ENCODE measurements at regions not wholly inside any gene's neighbourhood (a gene's known extent, or its start where the extent isn't known, plus 50 kb on each side); places are given as distances from the start of the nearest gene placed in this dataset.

DNA sequence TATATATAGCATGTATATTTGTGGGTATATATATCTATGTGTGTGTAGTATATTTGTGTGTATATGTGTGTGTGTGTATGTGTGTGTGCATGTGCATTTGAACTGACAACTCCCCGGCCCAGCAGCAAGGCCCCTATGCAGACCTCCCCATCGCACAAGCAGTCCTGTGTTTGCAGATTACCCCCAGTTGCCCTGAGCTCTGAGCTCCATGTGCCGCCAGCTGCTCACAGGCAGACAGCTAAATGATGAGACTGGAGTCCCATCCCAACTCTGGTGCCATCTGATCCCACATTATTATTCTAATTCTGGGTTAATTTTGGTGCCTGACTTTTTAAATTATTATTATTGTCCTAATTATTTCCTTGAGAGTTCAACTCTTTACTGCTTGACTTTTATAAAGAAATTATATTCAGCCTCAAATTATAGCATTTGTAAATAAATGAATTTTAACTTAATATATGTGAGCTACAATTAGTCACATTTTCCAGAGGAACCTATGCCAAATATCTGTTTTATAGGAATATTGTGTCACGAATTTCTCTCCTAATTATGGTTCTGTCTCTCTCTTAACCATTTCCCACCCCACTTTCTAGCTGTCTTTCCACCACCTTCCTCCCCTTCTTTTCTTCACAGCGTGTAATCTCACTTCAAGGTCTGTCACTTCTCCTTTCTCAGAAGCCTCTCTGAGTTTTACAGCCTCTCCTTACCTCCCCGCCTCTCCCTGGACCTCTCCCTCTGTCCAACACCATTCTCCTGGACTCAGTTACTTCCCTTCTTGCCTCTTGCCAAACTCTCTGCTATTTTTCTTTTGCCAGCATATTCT is 90.6 kb upstream of the SYNDIG1 start:
- no peak overlapping the region for H3K4me2 ChIP-seq
- TF ChIP-seq Cebpa-rat (IDR thresholded peaks at IDR 0.05): no peak

GRCh38 chr20:24376311-24377099 is 92.9 kb upstream of the SYNDIG1 start:
- TF ChIP-seq Cebpa-rat (IDR thresholded peaks at IDR 0.05): no peak
- H3K36me3 ChIP-seq: no peaks in the 10 kb centered on the region
- no peak overlapping the region for H3K4me3 ChIP-seq
- no peaks in the 10 kb centered on the region for H3K4me1 ChIP-seq
- no peak overlapping the region for H3K4me2 ChIP-seq
- H3K27ac ChIP-seq: no peak overlapping the region
- no peak overlapping the region for H3K9ac ChIP-seq
- H4K20me1 ChIP-seq: no peaks in the 10 kb centered on the region
- no peaks in the 10 kb centered on the region for H3K9me3 ChIP-seq
- H3K27me3 ChIP-seq: no peaks in the 10 kb centered on the region

More for the DNA sequence above, 90.6 kb upstream of the SYNDIG1 start:
- H3K4me3 ChIP-seq: no peak overlapping the region
- H4K20me1 ChIP-seq: no peaks in the 10 kb centered on the region
- no peak overlapping the region for H3K27ac ChIP-seq
- H3K36me3 ChIP-seq: no peaks in the 10 kb centered on the region
- H3K4me1 ChIP-seq: no peaks in the 10 kb centered on the region
- H3K27me3 ChIP-seq: no peaks in the 10 kb centered on the region
- no peaks in the 10 kb centered on the region for H3K9me3 ChIP-seq
- no peak overlapping the region for H3K9ac ChIP-seq

DNA sequence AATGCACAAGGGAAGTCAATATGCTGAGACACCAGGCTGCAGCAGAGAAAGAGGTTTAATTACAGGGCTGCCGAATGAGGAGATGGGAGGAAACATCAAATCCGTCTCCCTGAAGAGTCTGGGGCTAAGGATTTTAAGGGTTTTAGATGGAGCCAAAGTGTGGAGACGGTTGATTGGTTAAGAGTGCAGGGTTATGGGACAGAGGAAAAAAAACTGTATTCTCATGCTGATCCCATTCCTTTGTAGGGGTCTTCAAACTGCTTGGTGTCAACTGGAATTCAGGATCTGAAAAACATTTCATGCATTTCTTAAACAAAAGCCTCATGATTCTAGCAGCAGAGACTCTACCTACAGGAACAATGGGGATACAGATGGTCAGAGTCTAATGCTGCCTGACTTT is 96.1 kb upstream of the SYNDIG1 start:
- H3K4me1 ChIP-seq: no peaks in the 10 kb centered on the region
- H3K4me2 ChIP-seq: no peak overlapping the region
- no peaks in the 10 kb centered on the region for H3K27me3 ChIP-seq
- H3K36me3 ChIP-seq: no peaks in the 10 kb centered on the region
- no peak overlapping the region for H3K27ac ChIP-seq
- H3K9ac ChIP-seq: no peak overlapping the region
- no peak overlapping the region for H3K4me3 ChIP-seq
- TF ChIP-seq Cebpa-rat (IDR thresholded peaks at IDR 0.05): no peak
- no peaks in the 10 kb centered on the region for H4K20me1 ChIP-seq
- no peaks in the 10 kb centered on the region for H3K9me3 ChIP-seq

DNA sequence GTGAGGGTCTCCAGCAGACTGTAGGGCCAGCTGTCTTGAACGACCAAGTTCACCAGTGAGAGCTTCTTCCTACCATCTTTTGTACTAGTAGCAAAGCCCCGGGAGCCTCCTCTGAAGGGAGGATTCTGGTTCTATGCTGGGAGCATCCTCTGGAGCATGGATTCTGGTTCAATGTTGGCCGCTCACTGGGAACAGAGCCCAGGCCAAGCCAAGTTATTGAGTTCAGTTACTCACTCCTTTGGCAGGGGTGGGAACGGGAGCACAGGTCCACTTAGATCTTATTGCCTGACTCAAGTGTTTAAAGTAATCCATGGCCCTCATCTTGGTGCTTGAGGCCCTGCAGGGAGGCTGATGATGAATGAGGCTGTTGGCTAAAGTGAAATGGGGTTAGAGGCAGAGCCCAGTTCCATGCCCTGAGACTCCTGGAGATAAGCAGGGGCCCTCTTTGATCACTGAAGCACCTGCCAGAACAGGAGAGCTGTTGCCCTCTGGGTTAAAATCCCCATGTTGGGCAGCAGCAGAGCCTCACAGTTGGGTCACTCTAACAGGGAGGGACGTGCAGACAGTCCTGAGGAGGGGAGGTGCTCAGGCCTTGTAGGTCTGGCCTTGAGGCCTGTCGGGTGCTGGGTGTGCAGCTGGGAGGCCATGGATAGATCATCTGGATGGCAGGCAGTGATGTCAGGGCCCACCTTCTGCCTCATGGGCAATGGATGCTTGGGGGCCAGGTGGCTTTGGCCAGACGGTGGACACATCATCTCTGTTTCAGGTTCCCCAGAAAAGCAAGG is 98.3 kb upstream of the SYNDIG1 start:
- Histone ChIP-seq H3K27ac (no peak overlapping the region), H3K4me1 (no peaks in the 10 kb centered on the region), H4K20me1 (no peaks in the 10 kb centered on the region), H3K4me2 (no peak overlapping the region), H3K4me3 (no peak overlapping the region), H3K9me3 (no peaks in the 10 kb centered on the region), H3K9ac (no peak overlapping the region), H3K36me3 (no peaks in the 10 kb centered on the region), H3K27me3 (no peaks in the 10 kb centered on the region)
- no peak for TF ChIP-seq Cebpa-rat (IDR thresholded peaks at IDR 0.05)

- no peaks in the 10 kb centered on the region for H4K20me1 ChIP-seq
- H3K9me3 ChIP-seq: no peaks in the 10 kb centered on the region
- no peak overlapping the region for H3K4me3 ChIP-seq
- no peak overlapping the region for H3K9ac ChIP-seq
- no peak for TF ChIP-seq Cebpa-rat (IDR thresholded peaks at IDR 0.05)
- no peak overlapping the region for H3K27ac ChIP-seq
- no peaks in the 10 kb centered on the region for H3K4me1 ChIP-seq
- no peaks in the 10 kb centered on the region for H3K27me3 ChIP-seq
- no peaks in the 10 kb centered on the region for H3K36me3 ChIP-seq
- no peak overlapping the region for H3K4me2 ChIP-seq
These were observed 99.2 kb upstream of the SYNDIG1 start for GRCh38 chr20:24370249-24370648.

GRCh38 chr20:24368253-24368652 is 101.2 kb upstream of the SYNDIG1 start:
- Histone ChIP-seq H3K27ac (no peak overlapping the region), H3K4me2 (no peak overlapping the region)

GRCh38 chr20:24366336-24367004 is 103.0 kb upstream of the SYNDIG1 start:
- Histone ChIP-seq H3K4me3 (no peak overlapping the region), H3K36me3 (no peaks in the 10 kb centered on the region), H3K9ac (no peak overlapping the region), H4K20me1 (no peaks in the 10 kb centered on the region), H3K27me3 (no peaks in the 10 kb centered on the region), H3K9me3 (peaks cover 17% of the 10 kb centered on the region), H3K4me1 (no peaks in the 10 kb centered on the region), H3K4me2 (no peak overlapping the region), H3K27ac (no peak overlapping the region)
- no peak for TF ChIP-seq Cebpa-rat (IDR thresholded peaks at IDR 0.05)

More at GRCh38 chr20:24368253-24368652, 101.2 kb upstream of the SYNDIG1 start:
- Histone ChIP-seq H3K9me3 (no peaks in the 10 kb centered on the region), H3K4me3 (no peak overlapping the region), H3K27me3 (no peaks in the 10 kb centered on the region), H4K20me1 (no peaks in the 10 kb centered on the region), H3K9ac (no peak overlapping the region), H3K4me1 (no peaks in the 10 kb centered on the region), H3K36me3 (no peaks in the 10 kb centered on the region)
- TF ChIP-seq Cebpa-rat (IDR thresholded peaks at IDR 0.05): no peak

GRCh38 chr20:24365670-24366069 is 103.8 kb upstream of the SYNDIG1 start:
- no peaks in the 10 kb centered on the region for H4K20me1 ChIP-seq
- H3K4me2 ChIP-seq: no peak overlapping the region
- no peak overlapping the region for H3K27ac ChIP-seq
- H3K4me1 ChIP-seq: no peaks in the 10 kb centered on the region
- no peaks in the 10 kb centered on the region for H3K36me3 ChIP-seq
- H3K9ac ChIP-seq: no peak overlapping the region
- H3K4me3 ChIP-seq: no peak overlapping the region
- H3K27me3 ChIP-seq: no peaks in the 10 kb centered on the region
- H3K9me3 ChIP-seq: peaks cover 25% of the 10 kb centered on the region
- TF ChIP-seq Cebpa-rat (IDR thresholded peaks at IDR 0.05): no peak

- H3K4me3 ChIP-seq: no peak overlapping the region
- H3K9me3 ChIP-seq: peaks cover 26% of the 10 kb centered on the region
- TF ChIP-seq Cebpa-rat (IDR thresholded peaks at IDR 0.05): no peak
- no peak overlapping the region for H3K27ac ChIP-seq
- peaks cover 6% of the 10 kb centered on the region for H3K4me1 ChIP-seq
- H3K27me3 ChIP-seq: no peaks in the 10 kb centered on the region
- no peaks in the 10 kb centered on the region for H4K20me1 ChIP-seq
- no peaks in the 10 kb centered on the region for H3K36me3 ChIP-seq
- H3K4me2 ChIP-seq: no peak overlapping the region
- no peak overlapping the region for H3K9ac ChIP-seq
These were observed 104.9 kb upstream of the SYNDIG1 start for GRCh38 chr20:24364482-24364881.
